ENCODE measurements at regions not wholly inside any gene's neighbourhood (a gene's known extent, or its start where the extent isn't known, plus 50 kb on each side); places are given as distances from the start of the nearest gene placed in this dataset.

DNA sequence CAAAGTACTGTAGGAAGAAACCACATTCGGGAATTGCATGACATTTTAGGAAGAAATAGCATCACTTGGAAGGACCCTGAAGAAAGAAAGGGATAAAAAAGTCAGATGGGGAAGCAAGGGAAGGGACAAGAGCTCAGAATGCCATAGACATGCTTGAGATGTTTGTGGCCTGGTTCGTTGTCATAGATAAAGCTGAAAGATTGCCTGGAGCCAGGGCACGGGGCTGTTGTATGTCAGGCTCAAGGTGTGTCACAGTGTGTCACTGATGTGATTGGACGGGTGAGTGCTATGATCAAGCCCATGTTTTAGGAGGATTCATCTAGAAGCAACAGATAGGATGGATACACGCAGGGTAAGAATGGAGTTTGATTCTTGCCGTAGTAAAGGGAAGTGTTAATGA, 216.2 kb upstream of the SOX4 start:
- H3K9ac ChIP-seq (ENCODE audit: low read depth, low read length) = no peak overlapping the region
- no peaks in the 10 kb centered on the region for H3K27me3 ChIP-seq (ENCODE audit: insufficient read depth, low read length)
- H3K36me3 ChIP-seq (ENCODE audit: insufficient read depth, low read length) = no peaks in the 10 kb centered on the region
- H3K27ac ChIP-seq (ENCODE audit: low read depth, low read length) = no peak overlapping the region
- no peak overlapping the region for H3K4me3 ChIP-seq (ENCODE audit: low read length)
- 91% methylated on average over 6 of the region's 6 CpGs for WGBS
- no peaks in the 10 kb centered on the region for H3K9me3 ChIP-seq (ENCODE audit: insufficient read depth, low read depth, low read length)
- H3K4me1 ChIP-seq (ENCODE audit: insufficient read depth, low read length) = peaks cover 10% of the 10 kb centered on the region

DNA sequence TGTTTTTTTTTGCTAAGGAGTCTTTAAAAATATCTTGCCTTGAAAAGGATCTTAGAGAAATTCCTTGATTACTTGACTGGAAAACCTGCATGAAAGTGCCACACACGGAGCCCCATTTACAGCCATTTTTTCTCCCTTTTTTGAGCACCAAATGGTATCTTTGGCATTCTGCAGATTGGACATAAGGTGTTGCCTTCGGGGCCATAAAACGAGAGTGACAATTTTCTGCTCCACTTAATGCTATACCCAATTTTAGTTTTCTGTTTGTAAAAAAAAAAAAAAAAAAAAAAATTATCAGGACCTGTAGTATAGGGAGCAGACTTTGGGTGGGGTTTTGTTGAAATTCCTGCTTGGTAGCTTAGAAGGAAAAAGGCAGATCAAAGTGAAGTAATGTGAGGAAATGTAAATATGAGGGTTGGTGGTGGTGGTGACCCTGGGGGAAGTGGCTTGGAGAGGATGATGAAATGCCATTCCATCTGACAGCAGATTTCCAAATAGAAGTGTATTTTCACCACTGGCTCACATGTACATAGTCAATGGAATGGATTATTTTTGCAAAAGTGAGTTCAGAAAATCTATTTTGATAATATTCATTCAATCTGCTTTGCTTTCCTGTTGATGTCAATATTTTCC, 212.1 kb upstream of the SOX4 start:
- H3K27me3 ChIP-seq (ENCODE audit: insufficient read depth, low read length) = no peaks in the 10 kb centered on the region
- H3K9me3 ChIP-seq (ENCODE audit: insufficient read depth, low read depth, low read length) = no peaks in the 10 kb centered on the region
- H3K4me3 ChIP-seq (ENCODE audit: low read length) = no peak overlapping the region
- H3K4me1 ChIP-seq (ENCODE audit: insufficient read depth, low read length) = peaks cover 6% of the 10 kb centered on the region
- WGBS = 83% methylated on average over 3 of the region's 3 CpGs
- H3K27ac ChIP-seq (ENCODE audit: low read depth, low read length) = no peak overlapping the region
- H3K36me3 ChIP-seq (ENCODE audit: insufficient read depth, low read length) = no peaks in the 10 kb centered on the region
- H3K9ac ChIP-seq (ENCODE audit: low read depth, low read length) = no peak overlapping the region

DNA sequence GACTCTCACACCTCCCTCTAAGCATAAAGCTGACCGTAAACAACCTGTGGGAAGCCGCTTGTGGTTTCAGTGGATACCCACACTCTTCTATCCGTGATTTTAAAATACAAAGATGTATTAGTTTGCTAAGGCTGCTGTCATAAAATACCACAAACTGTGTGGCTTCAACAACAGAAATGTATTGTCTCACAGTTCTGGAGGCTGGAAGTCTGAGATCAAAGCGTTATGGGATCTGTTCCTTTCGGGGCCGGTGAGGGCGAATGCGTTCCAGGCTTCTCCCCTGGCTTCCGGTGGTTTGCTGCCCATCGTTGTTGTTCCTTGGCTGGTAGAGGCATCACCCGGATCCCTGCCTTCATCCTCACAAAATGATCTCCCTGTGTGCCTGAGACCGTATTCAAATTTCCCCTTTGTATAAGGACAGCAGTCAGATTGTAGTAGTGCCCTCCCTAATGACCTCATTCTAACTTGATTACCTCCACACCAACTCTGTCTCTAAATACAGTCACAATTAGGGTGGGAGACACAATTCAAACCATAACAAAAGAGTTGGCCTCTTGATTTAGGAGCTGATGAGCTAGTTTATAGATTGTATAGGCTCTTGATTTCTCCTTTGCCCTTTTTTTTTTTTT, 210.6 kb upstream of the SOX4 start:
- H3K4me1 ChIP-seq (ENCODE audit: insufficient read depth, low read length) = peaks cover 6% of the 10 kb centered on the region
- no peaks in the 10 kb centered on the region for H3K9me3 ChIP-seq (ENCODE audit: insufficient read depth, low read depth, low read length)
- H3K36me3 ChIP-seq (ENCODE audit: insufficient read depth, low read length) = no peaks in the 10 kb centered on the region
- no peak overlapping the region for H3K4me3 ChIP-seq (ENCODE audit: low read length)
- no peak overlapping the region for H3K27ac ChIP-seq (ENCODE audit: low read depth, low read length)
- no peaks in the 10 kb centered on the region for H3K27me3 ChIP-seq (ENCODE audit: insufficient read depth, low read length)
- 80% methylated on average over 11 of the region's 12 CpGs for WGBS
- H3K9ac ChIP-seq (ENCODE audit: low read depth, low read length) = no peak overlapping the region

DNA sequence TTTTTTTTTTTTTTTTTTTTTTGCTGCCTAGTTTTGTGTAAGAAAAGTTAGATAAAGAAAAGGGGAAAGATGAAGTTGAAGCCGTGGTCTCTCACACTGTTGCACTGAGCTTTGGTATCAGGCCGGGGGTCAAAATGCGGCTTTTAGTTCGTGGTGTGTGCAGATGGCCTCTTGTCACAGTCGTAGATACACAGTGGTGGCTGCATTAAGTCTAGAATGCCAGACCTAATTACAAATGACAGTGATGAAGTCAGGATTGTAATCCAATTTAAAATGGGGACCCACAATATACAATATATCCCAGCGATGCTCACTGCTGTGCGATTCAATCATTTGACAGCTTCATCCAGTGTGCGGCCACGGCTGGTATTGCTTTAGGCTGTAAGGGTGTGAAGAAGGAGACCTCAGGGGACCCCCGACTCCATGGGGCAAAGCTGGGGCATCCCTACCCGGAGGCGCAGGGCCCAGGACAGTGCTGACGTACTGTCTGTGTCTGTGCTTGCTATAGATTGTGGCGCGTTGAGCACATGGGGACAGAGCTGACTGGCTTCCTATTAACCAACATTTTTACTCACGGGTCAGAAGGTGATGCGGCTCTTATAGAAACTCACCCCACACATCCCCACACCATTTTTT, 210.0 kb upstream of the SOX4 start:
- no peak overlapping the region for H3K4me3 ChIP-seq (ENCODE audit: low read length)
- H3K27me3 ChIP-seq (ENCODE audit: insufficient read depth, low read length) = no peaks in the 10 kb centered on the region
- peaks cover 6% of the 10 kb centered on the region for H3K4me1 ChIP-seq (ENCODE audit: insufficient read depth, low read length)
- 94% methylated on average over 17 of the region's 17 CpGs for WGBS
- no peaks in the 10 kb centered on the region for H3K36me3 ChIP-seq (ENCODE audit: insufficient read depth, low read length)
- no peaks in the 10 kb centered on the region for H3K9me3 ChIP-seq (ENCODE audit: insufficient read depth, low read depth, low read length)
- no peak overlapping the region for H3K9ac ChIP-seq (ENCODE audit: low read depth, low read length)
- H3K27ac ChIP-seq (ENCODE audit: low read depth, low read length) = no peak overlapping the region

DNA sequence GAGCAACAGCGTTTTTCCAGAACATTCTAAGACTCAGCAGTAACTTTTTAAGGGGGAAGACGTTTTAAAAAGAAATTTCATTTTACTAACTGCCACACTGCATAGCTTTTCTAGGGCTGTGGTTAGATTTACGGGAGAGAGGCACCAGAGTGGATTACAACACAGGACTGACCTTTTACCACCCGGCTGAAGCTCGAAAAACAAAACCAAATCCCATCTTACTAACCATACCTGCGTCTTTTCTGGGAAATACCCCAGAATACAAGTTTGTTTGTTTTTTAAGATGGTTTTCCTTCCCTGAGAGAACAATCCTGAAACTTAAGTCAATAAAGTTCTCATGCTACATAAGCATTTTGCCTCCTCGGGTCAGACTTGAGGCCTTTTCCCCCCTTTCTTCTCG, 209.3 kb upstream of the SOX4 start:
- H3K27me3 ChIP-seq (ENCODE audit: insufficient read depth, low read length) = no peaks in the 10 kb centered on the region
- H3K4me3 ChIP-seq (ENCODE audit: low read length) = no peak overlapping the region
- 81% methylated on average over 7 of the region's 8 CpGs for WGBS
- H3K36me3 ChIP-seq (ENCODE audit: insufficient read depth, low read length) = no peaks in the 10 kb centered on the region
- no peak overlapping the region for H3K27ac ChIP-seq (ENCODE audit: low read depth, low read length)
- H3K9ac ChIP-seq (ENCODE audit: low read depth, low read length) = no peak overlapping the region
- no peaks in the 10 kb centered on the region for H3K9me3 ChIP-seq (ENCODE audit: insufficient read depth, low read depth, low read length)
- H3K4me1 ChIP-seq (ENCODE audit: insufficient read depth, low read length) = peaks cover 6% of the 10 kb centered on the region

DNA sequence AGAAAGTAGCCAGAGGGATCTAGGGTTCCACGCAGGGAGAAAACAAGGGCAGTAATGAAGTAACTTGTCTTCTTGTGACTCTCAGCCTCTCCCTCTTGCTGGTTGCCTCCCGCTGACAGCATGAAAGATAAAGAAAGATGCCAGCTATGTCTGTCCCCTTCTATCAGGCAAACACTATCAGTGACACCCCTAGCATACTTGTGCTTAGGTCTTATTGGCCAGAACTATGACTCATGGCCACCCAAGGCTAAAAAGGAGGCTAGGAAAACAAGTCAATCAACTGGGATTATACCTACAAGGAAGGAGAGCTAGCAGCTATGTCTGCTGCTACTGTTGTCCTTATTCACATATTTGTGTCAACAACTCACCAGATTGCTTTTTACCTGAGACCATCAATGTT, 206.8 kb upstream of the SOX4 start:
- H3K4me1 ChIP-seq (ENCODE audit: insufficient read depth, low read length) = peaks cover 6% of the 10 kb centered on the region
- H3K27ac ChIP-seq (ENCODE audit: low read depth, low read length) = no peak overlapping the region
- 75% methylated on average over 2 of the region's 2 CpGs for WGBS
- no peaks in the 10 kb centered on the region for H3K27me3 ChIP-seq (ENCODE audit: insufficient read depth, low read length)
- H3K9me3 ChIP-seq (ENCODE audit: insufficient read depth, low read depth, low read length) = no peaks in the 10 kb centered on the region
- H3K9ac ChIP-seq (ENCODE audit: low read depth, low read length) = no peak overlapping the region
- H3K36me3 ChIP-seq (ENCODE audit: insufficient read depth, low read length) = no peaks in the 10 kb centered on the region
- no peak overlapping the region for H3K4me3 ChIP-seq (ENCODE audit: low read length)

DNA sequence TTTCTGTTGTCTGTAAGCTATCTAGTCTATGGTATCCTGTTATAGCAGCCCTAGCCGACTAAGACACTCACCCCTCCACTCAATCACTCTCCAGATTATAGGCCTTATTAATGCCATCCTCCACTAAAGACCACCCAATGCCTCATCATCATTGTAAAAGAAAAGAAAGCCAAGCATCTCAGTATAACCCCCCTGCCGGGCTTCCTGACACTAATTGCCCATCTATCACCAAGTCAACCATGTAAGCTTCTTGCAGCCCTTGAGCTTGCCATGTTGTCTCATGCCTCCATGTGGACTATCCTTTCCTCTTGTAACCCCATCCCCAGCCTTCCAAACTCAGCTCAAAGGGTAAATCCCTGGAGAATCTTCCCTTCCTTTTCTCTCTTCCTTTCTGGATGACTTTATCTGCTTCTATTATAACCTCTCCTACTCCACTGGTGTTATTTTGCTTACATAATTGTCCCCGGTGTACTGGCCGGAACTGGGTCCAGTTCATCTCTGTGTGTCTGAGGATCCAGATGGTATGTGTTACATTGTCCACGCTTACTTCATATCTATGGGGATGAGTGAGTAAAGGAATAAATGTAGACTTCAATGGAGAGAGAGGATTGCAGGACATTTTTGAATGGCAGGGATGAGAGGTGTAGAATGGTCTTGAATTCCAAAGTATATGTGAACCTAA, 202.9 kb upstream of the SOX4 start:
- Histone ChIP-seq H3K27me3 (ENCODE audit: insufficient read depth, low read length) (no peaks in the 10 kb centered on the region), H3K4me1 (ENCODE audit: insufficient read depth, low read length) (no peaks in the 10 kb centered on the region), H3K9me3 (ENCODE audit: insufficient read depth, low read depth, low read length) (no peaks in the 10 kb centered on the region), H3K4me3 (ENCODE audit: low read length) (no peak overlapping the region), H3K9ac (ENCODE audit: low read depth, low read length) (no peak overlapping the region), H3K36me3 (ENCODE audit: insufficient read depth, low read length) (no peaks in the 10 kb centered on the region), H3K27ac (ENCODE audit: low read depth, low read length) (no peak overlapping the region)
- 91% methylated on average over 5 of the region's 5 CpGs for WGBS

DNA sequence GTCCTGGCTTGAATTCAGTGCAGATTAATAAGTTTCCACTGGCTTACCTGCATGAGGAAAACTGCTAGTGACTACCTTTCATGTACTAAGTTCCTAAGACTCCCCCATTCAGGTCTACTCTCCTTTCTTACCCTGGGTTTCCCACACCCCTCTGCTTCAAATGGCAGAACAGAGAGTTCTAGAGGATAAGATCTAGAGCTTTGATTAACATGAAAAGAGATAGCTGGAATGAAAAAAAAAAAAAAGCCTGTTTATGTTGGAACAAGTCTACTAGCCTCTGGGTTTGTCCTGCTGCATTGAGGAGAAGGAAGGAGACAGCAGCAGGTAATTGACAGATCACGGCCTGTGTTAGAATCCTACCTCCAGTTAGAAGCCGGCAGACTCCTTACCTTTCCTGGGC, 201.4 kb upstream of the SOX4 start:
- H3K4me3 ChIP-seq (ENCODE audit: low read length) = no peak overlapping the region
- no peaks in the 10 kb centered on the region for H3K36me3 ChIP-seq (ENCODE audit: insufficient read depth, low read length)
- H3K27me3 ChIP-seq (ENCODE audit: insufficient read depth, low read length) = no peaks in the 10 kb centered on the region
- H3K9ac ChIP-seq (ENCODE audit: low read depth, low read length) = no peak overlapping the region
- H3K4me1 ChIP-seq (ENCODE audit: insufficient read depth, low read length) = no peaks in the 10 kb centered on the region
- no peaks in the 10 kb centered on the region for H3K9me3 ChIP-seq (ENCODE audit: insufficient read depth, low read depth, low read length)
- H3K27ac ChIP-seq (ENCODE audit: low read depth, low read length) = no peak overlapping the region
- WGBS = 66% methylated on average over 2 of the region's 2 CpGs

DNA sequence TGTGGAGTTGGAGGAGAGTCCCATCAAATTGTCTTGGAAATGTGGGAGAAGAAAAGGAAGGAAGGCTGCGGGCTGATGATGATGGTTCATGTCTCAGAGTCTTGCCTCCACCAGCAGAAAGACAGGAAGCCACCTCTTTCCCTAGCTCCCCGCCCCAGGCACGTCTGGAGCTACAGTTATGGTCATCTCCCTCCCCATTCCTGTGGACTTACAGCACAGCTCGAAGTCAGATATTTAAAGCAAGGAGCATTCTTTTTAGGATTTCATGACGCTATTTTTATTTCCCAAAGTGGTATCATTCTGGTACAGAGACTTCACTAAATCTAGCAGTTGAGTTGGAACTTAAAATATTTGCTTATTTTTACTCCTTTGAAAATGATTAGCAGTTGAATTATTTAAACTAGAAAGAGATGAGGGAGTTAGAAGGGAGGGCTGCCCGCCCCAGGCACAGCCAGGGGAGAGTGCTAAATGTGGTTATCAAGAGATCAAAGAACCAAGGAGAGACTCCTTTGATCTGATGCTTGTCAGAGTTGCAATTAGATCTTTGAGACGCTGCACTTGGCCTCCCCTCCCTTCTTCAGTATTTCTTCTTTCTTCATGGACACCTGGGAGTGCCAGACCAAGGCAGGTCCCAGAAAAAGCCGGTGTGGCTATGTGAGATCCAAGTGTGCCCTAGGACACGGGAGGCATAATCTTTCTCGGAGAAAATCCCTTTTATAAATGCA, 199.9 kb upstream of the SOX4 start:
- Histone ChIP-seq H3K27ac (ENCODE audit: low read depth, low read length) (no peak overlapping the region), H3K4me1 (ENCODE audit: insufficient read depth, low read length) (no peaks in the 10 kb centered on the region; the same call in 1 of the 2 replicates), H3K9me3 (ENCODE audit: insufficient read depth, low read depth, low read length) (no peaks in the 10 kb centered on the region), H3K9ac (ENCODE audit: low read depth, low read length) (no peak overlapping the region), H3K36me3 (ENCODE audit: insufficient read depth, low read length) (no peaks in the 10 kb centered on the region), H3K27me3 (ENCODE audit: insufficient read depth, low read length) (no peaks in the 10 kb centered on the region), H3K4me3 (ENCODE audit: low read length) (no peak overlapping the region)
- 67% methylated on average over 10 of the region's 10 CpGs for WGBS

DNA sequence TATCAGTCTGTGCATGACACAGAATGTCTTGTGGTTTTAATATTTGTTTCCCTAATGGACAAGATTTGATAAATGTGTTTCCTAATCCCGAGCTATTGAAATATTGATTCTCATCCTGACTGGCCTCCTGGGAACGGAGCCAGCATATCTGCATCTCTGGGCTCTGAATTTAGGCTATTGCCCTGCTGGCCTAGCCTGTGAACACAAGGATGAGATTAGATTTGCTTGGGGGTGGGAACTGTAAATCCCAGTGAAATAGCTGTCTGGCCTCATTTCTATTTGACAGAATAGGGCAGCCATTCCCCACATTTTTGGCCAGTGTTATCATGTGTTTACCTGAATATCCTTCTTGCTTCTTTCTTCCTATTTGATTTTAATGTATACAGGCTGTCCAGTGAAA, 198.4 kb upstream of the SOX4 start:
- H3K36me3 ChIP-seq (ENCODE audit: insufficient read depth, low read length) = no peaks in the 10 kb centered on the region
- no peaks in the 10 kb centered on the region for H3K9me3 ChIP-seq (ENCODE audit: insufficient read depth, low read depth, low read length)
- H3K27me3 ChIP-seq (ENCODE audit: insufficient read depth, low read length) = no peaks in the 10 kb centered on the region
- H3K4me1 ChIP-seq (ENCODE audit: insufficient read depth, low read length) = no peaks in the 10 kb centered on the region; the same call in 1 of the 2 replicates
- WGBS = 82% methylated on average over 2 of the region's 2 CpGs
- H3K9ac ChIP-seq (ENCODE audit: low read depth, low read length) = no peak overlapping the region
- H3K4me3 ChIP-seq (ENCODE audit: low read length) = no peak overlapping the region
- no peak overlapping the region for H3K27ac ChIP-seq (ENCODE audit: low read depth, low read length)

DNA sequence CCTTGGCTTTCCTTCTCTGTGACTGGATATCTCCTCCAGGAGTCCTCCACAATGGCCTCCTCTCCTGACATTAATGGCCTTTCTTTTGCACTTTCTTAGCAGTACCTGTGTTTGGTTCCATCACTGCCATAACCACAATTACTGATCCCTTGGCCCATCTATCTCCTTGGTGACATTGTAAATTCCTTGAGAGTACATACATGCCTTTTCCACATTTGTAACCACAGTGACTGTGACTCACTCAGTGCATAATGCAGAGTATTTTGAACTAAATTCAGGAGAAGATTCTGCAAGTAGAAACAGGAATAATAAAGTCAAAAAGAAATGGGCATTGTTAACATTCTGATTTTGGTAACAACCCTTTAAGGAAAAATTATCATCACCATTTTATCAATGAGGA, 197.2 kb upstream of the SOX4 start:
- no peak overlapping the region for H3K9ac ChIP-seq (ENCODE audit: low read depth, low read length)
- H3K4me3 ChIP-seq (ENCODE audit: low read length) = no peak overlapping the region
- H3K4me1 ChIP-seq (ENCODE audit: insufficient read depth, low read length) = no peaks in the 10 kb centered on the region; the same call in 1 of the 2 replicates

More for the DNA sequence above, 197.2 kb upstream of the SOX4 start:
- Histone ChIP-seq H3K27me3 (ENCODE audit: insufficient read depth, low read length) (no peaks in the 10 kb centered on the region), H3K27ac (ENCODE audit: low read depth, low read length) (no peak overlapping the region), H3K9me3 (ENCODE audit: insufficient read depth, low read depth, low read length) (no peaks in the 10 kb centered on the region), H3K36me3 (ENCODE audit: insufficient read depth, low read length) (no peaks in the 10 kb centered on the region)

Data from HUES64 (cell line).